ENCODE measurements at regions not wholly inside any gene's neighbourhood (a gene's known extent, or its start where the extent isn't known, plus 50 kb on each side); places are given as distances from the start of the nearest gene placed in this dataset.

DNA sequence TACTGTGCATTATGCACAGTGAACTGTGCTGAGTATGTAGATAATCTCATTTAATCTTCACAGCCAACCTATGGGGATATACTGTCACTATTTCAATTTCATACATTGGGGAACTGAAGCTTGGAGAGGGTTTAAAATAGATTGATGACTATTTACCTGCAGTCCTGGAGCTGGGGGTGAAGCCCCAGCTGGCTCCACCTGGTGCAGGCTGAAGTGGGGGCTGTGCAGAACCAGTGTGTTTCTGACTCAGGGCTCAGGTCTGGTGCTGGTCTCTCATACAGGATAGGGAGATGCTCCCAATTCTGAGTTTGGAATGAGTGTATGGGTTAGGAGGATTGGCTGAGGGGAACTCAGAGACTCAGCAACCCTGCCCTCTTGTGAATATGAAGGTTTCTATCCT is 176.1 kb upstream of the CEP162 start:
- H3K9me3 ChIP-seq (ENCODE audit: insufficient read depth, low read depth, low read length), result no peaks in the 10 kb centered on the region
- no peaks in the 10 kb centered on the region for H3K36me3 ChIP-seq (ENCODE audit: insufficient read depth, low read length)
- H3K9me2 ChIP-seq (replicated peaks; ENCODE audit: low read depth, low read length), result no peaks in the 10 kb centered on the region
- no peak overlapping the region for H3K4me3 ChIP-seq (ENCODE audit: low read length, poor library complexity, severe bottlenecking)
- TF ChIP-seq EZH2phosphoT487 (IDR thresholded peaks at IDR 0.05; ENCODE audit: borderline replicate concordance) (no peak), CTCF (conservative IDR thresholded peaks at IDR 0.05; ENCODE audit: low read length) (no peak)
- H3K9ac ChIP-seq (ENCODE audit: low read depth, low read length, poor library complexity, severe bottlenecking), result no peak overlapping the region
- H3K4me1 ChIP-seq (ENCODE audit: insufficient read depth, low read length, poor library complexity, severe bottlenecking), result no peaks in the 10 kb centered on the region
- no peaks in the 10 kb centered on the region for H3F3A ChIP-seq (ENCODE audit: low read depth)
- no peak overlapping the region for H2AFZ ChIP-seq (ENCODE audit: low read length)
- no peaks in the 10 kb centered on the region for H4K20me1 ChIP-seq (ENCODE audit: insufficient read depth, low read length, poor library complexity, severe bottlenecking)
- H3K79me2 ChIP-seq (ENCODE audit: insufficient read depth, low read length), result no peaks in the 10 kb centered on the region
- no peak overlapping the region for H3K4me2 ChIP-seq (ENCODE audit: low read depth, low read length, poor library complexity, severe bottlenecking)
- H3K27me3 ChIP-seq (ENCODE audit: insufficient read depth, low read length, poor library complexity, severe bottlenecking), result no peaks in the 10 kb centered on the region

GRCh38 chr6:84399003-84399402 is 171.6 kb upstream of the CEP162 start:
- Histone ChIP-seq H3K4me3 (ENCODE audit: low read length, poor library complexity, severe bottlenecking) (no peak overlapping the region), H3K79me2 (ENCODE audit: insufficient read depth, low read length) (no peaks in the 10 kb centered on the region), H3F3A (ENCODE audit: low read depth) (no peaks in the 10 kb centered on the region), H3K9ac (ENCODE audit: low read depth, low read length, poor library complexity, severe bottlenecking) (no peak overlapping the region), H3K9me3 (ENCODE audit: insufficient read depth, low read depth, low read length) (no peaks in the 10 kb centered on the region), H3K9me2 (replicated peaks; ENCODE audit: low read depth, low read length) (no peaks in the 10 kb centered on the region), H3K4me1 (ENCODE audit: insufficient read depth, low read length, poor library complexity, severe bottlenecking) (no peaks in the 10 kb centered on the region), H3K36me3 (ENCODE audit: insufficient read depth, low read length) (no peaks in the 10 kb centered on the region), H2AFZ (ENCODE audit: low read length) (no peak overlapping the region), H3K4me2 (ENCODE audit: low read depth, low read length, poor library complexity, severe bottlenecking) (no peak overlapping the region), H3K27me3 (ENCODE audit: insufficient read depth, low read length, poor library complexity, severe bottlenecking) (no peaks in the 10 kb centered on the region), H4K20me1 (ENCODE audit: insufficient read depth, low read length, poor library complexity, severe bottlenecking) (no peaks in the 10 kb centered on the region)
- no peak for TF ChIP-seq EZH2phosphoT487 (IDR thresholded peaks at IDR 0.05; ENCODE audit: borderline replicate concordance)
- TF ChIP-seq CTCF (conservative IDR thresholded peaks at IDR 0.05; ENCODE audit: low read length), result no peak

DNA sequence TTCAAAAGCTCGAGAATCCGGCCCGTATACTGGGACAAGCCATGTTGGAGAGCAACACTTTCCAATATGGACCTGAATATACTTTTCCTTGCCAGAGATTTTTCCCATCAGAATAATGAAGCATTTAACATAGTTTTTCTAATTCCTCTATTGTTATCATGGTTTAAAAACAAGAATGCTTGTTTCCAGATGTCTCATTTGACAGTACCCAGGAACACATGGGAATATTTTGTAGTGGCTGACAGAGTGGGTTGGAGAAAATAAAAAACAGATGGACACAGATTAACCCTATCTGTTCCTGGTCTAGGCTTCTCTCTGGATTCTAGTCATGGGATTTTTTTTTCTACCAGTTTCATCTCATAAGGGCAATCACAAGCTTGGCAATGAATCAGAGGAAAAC is 164.8 kb upstream of the CEP162 start:
- Histone ChIP-seq H4K20me1 (ENCODE audit: insufficient read depth, low read length, poor library complexity, severe bottlenecking) (no peaks in the 10 kb centered on the region), H3F3A (ENCODE audit: low read depth) (no peaks in the 10 kb centered on the region), H3K4me3 (ENCODE audit: low read length, poor library complexity, severe bottlenecking) (no peak overlapping the region), H2AFZ (ENCODE audit: low read length) (no peak overlapping the region), H3K27me3 (ENCODE audit: insufficient read depth, low read length, poor library complexity, severe bottlenecking) (no peaks in the 10 kb centered on the region), H3K9me3 (ENCODE audit: insufficient read depth, low read depth, low read length) (no peaks in the 10 kb centered on the region), H3K9ac (ENCODE audit: low read depth, low read length, poor library complexity, severe bottlenecking) (no peak overlapping the region), H3K36me3 (ENCODE audit: insufficient read depth, low read length) (no peaks in the 10 kb centered on the region), H3K79me2 (ENCODE audit: insufficient read depth, low read length) (no peaks in the 10 kb centered on the region), H3K4me1 (ENCODE audit: insufficient read depth, low read length, poor library complexity, severe bottlenecking) (no peaks in the 10 kb centered on the region), H3K9me2 (replicated peaks; ENCODE audit: low read depth, low read length) (no peaks in the 10 kb centered on the region), H3K4me2 (ENCODE audit: low read depth, low read length, poor library complexity, severe bottlenecking) (no peak overlapping the region)
- TF ChIP-seq CTCF (conservative IDR thresholded peaks at IDR 0.05; ENCODE audit: low read length) (no peak), EZH2phosphoT487 (IDR thresholded peaks at IDR 0.05; ENCODE audit: borderline replicate concordance) (no peak)
